CD4-positive, alpha-beta T cell treated with Interleukin-21 for 1 hour (primary cell): ENCODE measurements at regions not wholly inside any gene's neighbourhood (a gene's known extent, or its start where the extent isn't known, plus 50 kb on each side); places are given as distances from the start of the nearest gene placed in this dataset.

Source experiments
- DNase-seq: peaks from one replicate; pipeline ENCODE4 v3.0.0-alpha.2; 2020

GRCh38 chr3:117201901-117202774, 492.6 kb downstream of the TUSC7 start:
- no peak for DNase-seq

- DNase-seq: no peak
Observed at GRCh38 chr3:117217355-117217754, 507.8 kb downstream of the TUSC7 start.

- no peak for DNase-seq
Observed at GRCh38 chr3:117217760-117218316, 508.3 kb downstream of the TUSC7 start.

GRCh38 chr3:117218641-117219048, 509.1 kb downstream of the TUSC7 start:
- no peak for DNase-seq

GRCh38 chr3:117219296-117219695, 509.7 kb downstream of the TUSC7 start:
- no peak for DNase-seq

- no peak for DNase-seq
Observed at GRCh38 chr3:117226932-117227331, 517.4 kb downstream of the TUSC7 start.

GRCh38 chr3:117228466-117228865, 518.9 kb downstream of the TUSC7 start:
- DNase-seq: no peak

- no peak for DNase-seq
Observed at GRCh38 chr3:117230924-117231323, 521.3 kb downstream of the TUSC7 start.

- DNase-seq: no peak
Observed at GRCh38 chr3:117234331-117234730, 524.8 kb downstream of the TUSC7 start.

- no peak for DNase-seq
Observed at GRCh38 chr3:117235304-117235703, 525.7 kb downstream of the TUSC7 start.

GRCh38 chr3:117238806-117239205, 529.2 kb downstream of the TUSC7 start:
- DNase-seq: no peak

- no peak for DNase-seq
Observed at GRCh38 chr3:117243657-117244056, 534.1 kb downstream of the TUSC7 start.

- DNase-seq: no peak
Observed at GRCh38 chr3:117246771-117247555, 537.4 kb downstream of the TUSC7 start.

GRCh38 chr3:117248153-117248552, 538.6 kb downstream of the TUSC7 start:
- no peak for DNase-seq

- DNase-seq: no peak
Observed at GRCh38 chr3:117252208-117252607, 542.6 kb downstream of the TUSC7 start.

- DNase-seq: no peak
Observed at GRCh38 chr3:117252651-117253050, 543.1 kb downstream of the TUSC7 start.

- DNase-seq: no peak
Observed at GRCh38 chr3:117253636-117254035, 544.1 kb downstream of the TUSC7 start.

GRCh38 chr3:117254985-117255384, 545.4 kb downstream of the TUSC7 start:
- DNase-seq: no peak

- DNase-seq: no peak
Observed at GRCh38 chr3:117255736-117256135, 546.2 kb downstream of the TUSC7 start.

GRCh38 chr3:117261983-117262421, 552.4 kb downstream of the TUSC7 start:
- DNase-seq: no peak

GRCh38 chr3:117263270-117263669, 553.7 kb downstream of the TUSC7 start:
- DNase-seq: no peak

GRCh38 chr3:117263745-117264144, 554.2 kb downstream of the TUSC7 start:
- DNase-seq: no peak

- DNase-seq: no peak
Observed at GRCh38 chr3:117264204-117264994, 554.8 kb downstream of the TUSC7 start.
